Parathyroid adenoma (tissue), 2 donors: ENCODE measurements at regions not wholly inside any gene's neighbourhood (a gene's known extent, or its start where the extent isn't known, plus 50 kb on each side); places are given as distances from the start of the nearest gene placed in this dataset.

Experiments
- H2AFZ ChIP-seq: fragments of 300-600 bp; sonication (generic); one replicate; pipeline ENCODE4 v1.7.0; 2017; ENCODE audit warnings: antibody characterized with exemption, mild to moderate bottlenecking
- H3K27ac ChIP-seq: fragments of 300-600 bp; sonication (generic); one replicate; pipeline ENCODE4 v1.7.0; 2017
- H3K27me3 ChIP-seq: fragments of 300-600 bp; sonication (generic); one replicate; pipeline ENCODE4 v1.7.0; 2017; ENCODE audit warnings: low read length; ENCODE audit not compliant: control insufficient read depth, insufficient read depth
- H3K36me3 ChIP-seq: fragments of 300-600 bp; sonication (generic); one replicate; pipeline ENCODE4 v1.7.0; 2017; ENCODE audit warnings: low read length; ENCODE audit not compliant: control insufficient read depth, insufficient read depth
- H3K4me1 ChIP-seq: fragments of 300-600 bp; sonication (generic); one replicate; pipeline ENCODE4 v1.7.0; 2017; ENCODE audit warnings: control low read depth
- H3K4me2 ChIP-seq: fragments of 300-600 bp; sonication (generic); one replicate; pipeline ENCODE4 v1.7.0; 2017; ENCODE audit warnings: low read length
- H3K4me3 ChIP-seq: fragments of 300-600 bp; sonication (generic); one replicate; pipeline ENCODE4 v1.7.0; 2017; ENCODE audit warnings: low read depth, low read length
- H3K79me2 ChIP-seq: fragments of 300-600 bp; sonication (generic); one replicate; pipeline ENCODE4 v1.7.0; 2017; ENCODE audit warnings: control low read depth
- H3K9ac ChIP-seq: fragments of 300-600 bp; sonication (generic); one replicate; pipeline ENCODE4 v1.7.0; 2017; ENCODE audit warnings: mild to moderate bottlenecking
- H3K9me3 ChIP-seq: fragments of 300-600 bp; sonication (generic); one replicate; pipeline ENCODE4 v1.7.0; 2017; ENCODE audit warnings: low read length; ENCODE audit not compliant: control insufficient read depth
- CTCF ChIP-seq: fragments of 300-600 bp; sonication (generic); IDR thresholded peaks from one replicate; pipeline ENCODE4 v1.7.0; 2017; ENCODE audit warnings: antibody characterized with exemption, mild to moderate bottlenecking
- donor health status: primary hyperparathyroidism.

GRCh38 chr17:5902181-5903140 lies 167.7 kb upstream of the WSCD1 start:
- H3K4me1 ChIP-seq, result no peaks in the 10 kb centered on the region
- no peak overlapping the region for H3K4me2 ChIP-seq
- H3K27ac ChIP-seq, result no peak overlapping the region
- H2AFZ ChIP-seq, result no peak overlapping the region
- H3K9me3 ChIP-seq, result no peaks in the 10 kb centered on the region
- no peak for TF ChIP-seq CTCF
- H3K9ac ChIP-seq, result no peak overlapping the region
- H3K4me3 ChIP-seq, result no peak overlapping the region
- no peaks in the 10 kb centered on the region for H3K36me3 ChIP-seq
- H3K79me2 ChIP-seq, result no peaks in the 10 kb centered on the region
- no peaks in the 10 kb centered on the region for H3K27me3 ChIP-seq

GRCh38 chr17:5911919-5912318 lies 158.3 kb upstream of the WSCD1 start:
- H3K36me3 ChIP-seq, result no peaks in the 10 kb centered on the region
- no peak overlapping the region for H2AFZ ChIP-seq
- no peak for TF ChIP-seq CTCF
- H3K27me3 ChIP-seq, result no peaks in the 10 kb centered on the region
- H3K9me3 ChIP-seq, result no peaks in the 10 kb centered on the region
- no peak overlapping the region for H3K27ac ChIP-seq
- H3K4me1 ChIP-seq, result no peaks in the 10 kb centered on the region
- H3K4me3 ChIP-seq, result no peak overlapping the region
- no peak overlapping the region for H3K9ac ChIP-seq
- H3K79me2 ChIP-seq, result no peaks in the 10 kb centered on the region
- H3K4me2 ChIP-seq, result no peak overlapping the region

GRCh38 chr17:5913032-5913531 lies 157.1 kb upstream of the WSCD1 start:
- no peak overlapping the region for H3K4me3 ChIP-seq
- no peak overlapping the region for H3K4me2 ChIP-seq
- H3K27ac ChIP-seq, result no peak overlapping the region
- no peak for TF ChIP-seq CTCF
- H3K36me3 ChIP-seq, result no peaks in the 10 kb centered on the region
- no peak overlapping the region for H2AFZ ChIP-seq
- no peaks in the 10 kb centered on the region for H3K27me3 ChIP-seq
- H3K9ac ChIP-seq, result no peak overlapping the region
- H3K4me1 ChIP-seq, result no peaks in the 10 kb centered on the region
- no peaks in the 10 kb centered on the region for H3K9me3 ChIP-seq
- no peaks in the 10 kb centered on the region for H3K79me2 ChIP-seq

GRCh38 chr17:5913641-5914040 lies 156.5 kb upstream of the WSCD1 start:
- H3K36me3 ChIP-seq, result no peaks in the 10 kb centered on the region
- H3K27me3 ChIP-seq, result no peaks in the 10 kb centered on the region
- no peaks in the 10 kb centered on the region for H3K9me3 ChIP-seq
- no peak overlapping the region for H2AFZ ChIP-seq
- H3K79me2 ChIP-seq, result no peaks in the 10 kb centered on the region
- H3K4me2 ChIP-seq, result no peak overlapping the region
- no peak overlapping the region for H3K4me3 ChIP-seq
- no peaks in the 10 kb centered on the region for H3K4me1 ChIP-seq
- no peak overlapping the region for H3K9ac ChIP-seq
- no peak for TF ChIP-seq CTCF
- no peak overlapping the region for H3K27ac ChIP-seq
